ENCODE measurements at regions not wholly inside any gene's neighbourhood (a gene's known extent, or its start where the extent isn't known, plus 50 kb on each side); places are given as distances from the start of the nearest gene placed in this dataset.

DNA sequence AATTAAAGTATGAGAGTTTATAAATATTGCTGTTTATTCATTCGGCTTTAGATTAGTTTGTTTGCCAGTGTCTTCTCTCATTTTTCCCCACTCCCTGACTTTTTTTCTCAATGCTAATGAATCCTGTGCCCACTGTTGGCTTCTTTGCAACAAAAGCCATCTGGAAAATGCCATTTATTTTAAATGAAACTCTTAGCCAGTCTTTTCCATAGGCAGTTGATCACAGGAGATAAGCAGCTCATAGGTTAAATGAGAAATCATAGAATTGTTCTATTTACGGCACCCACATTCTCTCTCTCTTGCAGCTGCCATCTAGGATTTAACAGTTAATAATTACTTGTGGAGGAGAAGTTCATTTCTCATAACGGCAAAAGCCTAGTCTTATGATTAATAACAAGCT, 249.3 kb upstream of the POM121L12 start:
- no peak overlapping the region for H3K4me3 Mint-ChIP-seq (ENCODE audit: unreplicated experiment)
- no peak for TF ChIP-seq CTCF (IDR thresholded peaks at IDR 0.05; ENCODE audit: insufficient read depth, low read depth, low read length)
- TF ChIP-seq EZH2 (IDR thresholded peaks at IDR 0.05; ENCODE audit: insufficient read depth, low read length): no peak
- H3K27ac ChIP-seq (ENCODE audit: low read depth, low read length): no peak overlapping the region
- no peak overlapping the region for H3K27ac Mint-ChIP-seq (ENCODE audit: unreplicated experiment)
- FAIRE-seq: no peak
- no peaks in the 10 kb centered on the region for H3K4me1 ChIP-seq (ENCODE audit: insufficient read depth, low read length)
- no peaks in the 10 kb centered on the region for H3K27me3 ChIP-seq (ENCODE audit: insufficient read depth, low read length)
- no peaks in the 10 kb centered on the region for H4K20me1 ChIP-seq (ENCODE audit: insufficient read depth, low read length)
- H3K4me3 ChIP-seq (ENCODE audit: insufficient read depth, low read depth, low read length): no peak overlapping the region
- H3K9me3 ChIP-seq (ENCODE audit: insufficient read depth, low read depth, low read length): no peaks in the 10 kb centered on the region
- no peak overlapping the region for H3K9ac ChIP-seq (ENCODE audit: low read length)
- H3K79me2 ChIP-seq (ENCODE audit: insufficient read depth, low read length): no peaks in the 10 kb centered on the region
- no peak overlapping the region for H2AFZ ChIP-seq (ENCODE audit: low read depth, low read length)
- H3K27me3 Mint-ChIP-seq (ENCODE audit: low read depth, unreplicated experiment): no peaks in the 10 kb centered on the region
- DNase-seq (ENCODE audit: low read depth): no peak
- no peaks in the 10 kb centered on the region for H3K36me3 Mint-ChIP-seq (ENCODE audit: low read depth, unreplicated experiment)
- no peaks in the 10 kb centered on the region for H3K36me3 ChIP-seq (ENCODE audit: insufficient read depth, low read length)
- no peak overlapping the region for H3K4me2 ChIP-seq (ENCODE audit: low read length)
- H3K9me3 Mint-ChIP-seq (ENCODE audit: unreplicated experiment): no peaks in the 10 kb centered on the region
- no peaks in the 10 kb centered on the region for H3K4me1 Mint-ChIP-seq (ENCODE audit: low read depth, unreplicated experiment)

DNA sequence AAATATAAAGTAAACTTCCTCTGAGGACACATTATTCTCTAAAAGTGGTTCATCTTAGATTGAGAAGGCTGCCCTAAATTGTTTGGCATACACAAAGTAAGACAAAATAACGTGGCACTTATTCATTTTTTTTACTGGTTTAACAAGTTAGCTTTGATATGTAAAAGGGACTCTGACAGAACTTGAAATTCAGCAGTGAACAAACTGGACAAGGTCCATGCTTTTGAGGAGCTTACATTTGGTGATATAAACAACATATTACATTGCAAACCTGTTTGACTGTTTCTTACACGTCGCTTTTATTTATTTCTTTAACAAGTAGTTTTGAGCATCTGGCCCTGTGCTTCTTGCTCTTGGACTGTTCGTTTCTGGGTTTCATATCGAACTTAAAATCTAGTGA, 253.1 kb upstream of the POM121L12 start:
- no peak overlapping the region for H3K4me3 Mint-ChIP-seq (ENCODE audit: unreplicated experiment)
- Histone ChIP-seq H3K9ac (ENCODE audit: low read length) (no peak overlapping the region), H3K4me3 (ENCODE audit: insufficient read depth, low read depth, low read length) (no peak overlapping the region), H3K27ac (ENCODE audit: low read depth, low read length) (no peak overlapping the region), H3K9me3 (ENCODE audit: insufficient read depth, low read depth, low read length) (no peaks in the 10 kb centered on the region), H4K20me1 (ENCODE audit: insufficient read depth, low read length) (no peaks in the 10 kb centered on the region), H3K27me3 (ENCODE audit: insufficient read depth, low read length) (no peaks in the 10 kb centered on the region), H3K4me2 (ENCODE audit: low read length) (no peak overlapping the region), H3K79me2 (ENCODE audit: insufficient read depth, low read length) (no peaks in the 10 kb centered on the region), H3K4me1 (ENCODE audit: insufficient read depth, low read length) (no peaks in the 10 kb centered on the region), H2AFZ (ENCODE audit: low read depth, low read length) (no peak overlapping the region), H3K36me3 (ENCODE audit: insufficient read depth, low read length) (no peaks in the 10 kb centered on the region)
- H3K27ac Mint-ChIP-seq (ENCODE audit: unreplicated experiment): no peak overlapping the region
- H3K4me1 Mint-ChIP-seq (ENCODE audit: low read depth, unreplicated experiment): no peaks in the 10 kb centered on the region
- DNase-seq (ENCODE audit: low read depth): no peak
- no peak for FAIRE-seq
- H3K9me3 Mint-ChIP-seq (ENCODE audit: unreplicated experiment): no peaks in the 10 kb centered on the region
- TF ChIP-seq EZH2 (IDR thresholded peaks at IDR 0.05; ENCODE audit: insufficient read depth, low read length) (no peak), CTCF (IDR thresholded peaks at IDR 0.05; ENCODE audit: insufficient read depth, low read depth, low read length) (no peak)
- H3K36me3 Mint-ChIP-seq (ENCODE audit: low read depth, unreplicated experiment): no peaks in the 10 kb centered on the region
- H3K27me3 Mint-ChIP-seq (ENCODE audit: low read depth, unreplicated experiment): no peaks in the 10 kb centered on the region

DNA sequence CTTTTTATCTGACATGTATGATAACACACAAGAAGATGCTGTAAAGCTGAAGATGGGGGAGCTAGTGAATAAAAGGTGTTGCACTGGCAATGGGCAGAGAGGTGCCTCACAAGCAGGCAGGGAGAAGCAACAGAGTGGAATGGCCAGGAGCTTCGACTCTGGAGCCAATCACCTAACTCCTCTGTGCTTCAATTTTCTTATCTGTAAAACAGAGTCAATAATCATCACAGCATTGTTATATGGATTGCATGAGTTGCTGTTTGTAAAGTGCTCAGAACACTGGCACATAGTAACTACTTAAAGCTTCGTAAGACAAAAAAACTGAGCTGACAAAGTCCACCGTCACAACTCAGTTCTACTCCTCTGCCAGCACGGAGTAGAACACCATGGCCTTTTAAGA, 254.2 kb upstream of the POM121L12 start:
- Histone ChIP-seq H3K79me2 (ENCODE audit: insufficient read depth, low read length) (no peaks in the 10 kb centered on the region), H4K20me1 (ENCODE audit: insufficient read depth, low read length) (no peaks in the 10 kb centered on the region), H3K4me1 (ENCODE audit: insufficient read depth, low read length) (no peaks in the 10 kb centered on the region), H3K27me3 (ENCODE audit: insufficient read depth, low read length) (no peaks in the 10 kb centered on the region), H3K9me3 (ENCODE audit: insufficient read depth, low read depth, low read length) (no peaks in the 10 kb centered on the region), H3K27ac (ENCODE audit: low read depth, low read length) (no peak overlapping the region), H2AFZ (ENCODE audit: low read depth, low read length) (no peak overlapping the region), H3K4me2 (ENCODE audit: low read length) (no peak overlapping the region), H3K36me3 (ENCODE audit: insufficient read depth, low read length) (no peaks in the 10 kb centered on the region), H3K4me3 (ENCODE audit: insufficient read depth, low read depth, low read length) (no peak overlapping the region), H3K9ac (ENCODE audit: low read length) (no peak overlapping the region)
- TF ChIP-seq CTCF (IDR thresholded peaks at IDR 0.05; ENCODE audit: insufficient read depth, low read depth, low read length) (no peak), EZH2 (IDR thresholded peaks at IDR 0.05; ENCODE audit: insufficient read depth, low read length) (no peak)
- H3K27me3 Mint-ChIP-seq (ENCODE audit: low read depth, unreplicated experiment): no peaks in the 10 kb centered on the region
- DNase-seq (ENCODE audit: low read depth): no peak
- H3K36me3 Mint-ChIP-seq (ENCODE audit: low read depth, unreplicated experiment): no peaks in the 10 kb centered on the region
- H3K27ac Mint-ChIP-seq (ENCODE audit: unreplicated experiment): no peak overlapping the region
- no peaks in the 10 kb centered on the region for H3K9me3 Mint-ChIP-seq (ENCODE audit: unreplicated experiment)
- FAIRE-seq: no peak
- H3K4me1 Mint-ChIP-seq (ENCODE audit: low read depth, unreplicated experiment): no peaks in the 10 kb centered on the region
- no peak overlapping the region for H3K4me3 Mint-ChIP-seq (ENCODE audit: unreplicated experiment)

Measured in astrocyte (in vitro differentiated cells and primary cell).